ENCODE measurements at regions not wholly inside any gene's neighbourhood (a gene's known extent, or its start where the extent isn't known, plus 50 kb on each side); places are given as distances from the start of the nearest gene placed in this dataset.

GRCh38 chr9:90445391-90445790 is 197.2 kb downstream of the DIRAS2 start:
- no peak for TF ChIP-seq ZNF600 (tag by site-specific recombination; IDR thresholded peaks at IDR 0.05)
- no peak for TF ChIP-seq ZNF140 (tag by site-specific recombination; IDR thresholded peaks at IDR 0.05)
- TF ChIP-seq ZNF146 (tag by site-specific recombination; IDR thresholded peaks at IDR 0.05) = no peak
- no peak for TF ChIP-seq CTCF (tag by site-specific recombination; IDR thresholded peaks at IDR 0.05)
- TF ChIP-seq ZNF473 (tag by site-specific recombination; IDR thresholded peaks at IDR 0.05) = no peak
- TF ChIP-seq PBX3 (CRISPR knock-in tag; IDR thresholded peaks at IDR 0.05) = no peak
- TF ChIP-seq ZSCAN30 (tag by site-specific recombination; IDR thresholded peaks at IDR 0.05) = no peak
- TF ChIP-seq BCL11A (tag by site-specific recombination; IDR thresholded peaks at IDR 0.05; ENCODE audit: low read depth) = no peak
- TF ChIP-seq ZNF341 (tag by site-specific recombination; IDR thresholded peaks at IDR 0.05; ENCODE audit: low read depth) = no peak
- TF ChIP-seq ZNF114 (tag by site-specific recombination; IDR thresholded peaks at IDR 0.05) = no peak
- no peak for TF ChIP-seq ZNF398 (tag by site-specific recombination; IDR thresholded peaks at IDR 0.05)
